Endodermal cell (in vitro differentiated cells): ENCODE measurements at regions not wholly inside any gene's neighbourhood (a gene's known extent, or its start where the extent isn't known, plus 50 kb on each side); places are given as distances from the start of the nearest gene placed in this dataset.

Experiments
- DNase-seq: peaks from one replicate; pipeline ENCODE4 v3.0.0-alpha.2; 2017
- H3K27ac ChIP-seq: 2 replicates; pipeline ENCODE4 v1.5.1; 2013; ENCODE audit warnings: mild to moderate bottlenecking, low read depth, low read length, moderate library complexity
- H3K27me3 ChIP-seq: 2 replicates; pipeline ENCODE4 v1.6.1; 2013; ENCODE audit warnings: mild to moderate bottlenecking, low read length, moderate library complexity; ENCODE audit not compliant: insufficient read depth, control insufficient read depth, poor library complexity, severe bottlenecking
- H3K36me3 ChIP-seq: 2 replicates; pipeline ENCODE4 v1.7.0; 2013; ENCODE audit warnings: mild to moderate bottlenecking, low read length, moderate library complexity; ENCODE audit not compliant: control insufficient read depth, insufficient read depth
- H3K4me1 ChIP-seq: one replicate; pipeline ENCODE4 v1.7.0; 2013; ENCODE audit warnings: low read length; ENCODE audit not compliant: control insufficient read depth, insufficient read depth
- H3K4me3 ChIP-seq: 2 replicates; pipeline ENCODE4 v1.5.1; 2013; ENCODE audit warnings: mild to moderate bottlenecking, low read length, moderate library complexity
- H3K9ac ChIP-seq: 2 replicates; pipeline ENCODE4 v1.6.1; 2013; ENCODE audit warnings: mild to moderate bottlenecking, low read length, moderate library complexity; ENCODE audit not compliant: poor library complexity, severe bottlenecking; ENCODE audit errors: extremely low read depth
- H3K9me3 ChIP-seq: 2 replicates; pipeline ENCODE4 v1.6.1; 2013; ENCODE audit warnings: mild to moderate bottlenecking, low read length, moderate library complexity; ENCODE audit not compliant: control insufficient read depth
- H3K27ac Mint-ChIP-seq: 2 replicates; pipeline ENCODE4 v1.8.0; 2020; ENCODE audit warnings: mixed read lengths
- H3K27me3 Mint-ChIP-seq: 2 replicates; pipeline ENCODE4 v1.8.0; 2021; ENCODE audit warnings: mild to moderate bottlenecking, mixed read lengths; ENCODE audit not compliant: insufficient read depth
- H3K36me3 Mint-ChIP-seq: 2 replicates; pipeline ENCODE4 v1.8.0; 2020; ENCODE audit warnings: low read depth, mixed read lengths
- H3K4me1 Mint-ChIP-seq: 2 replicates; pipeline ENCODE4 v1.8.0; 2020; ENCODE audit warnings: mixed read lengths
- H3K4me3 Mint-ChIP-seq: 2 replicates; pipeline ENCODE4 v1.8.0; 2020; ENCODE audit warnings: mild to moderate bottlenecking, moderate library complexity, mixed read lengths
- H3K9me3 Mint-ChIP-seq: 2 replicates; pipeline ENCODE4 v1.8.0; 2020; ENCODE audit warnings: mild to moderate bottlenecking, mixed read lengths
- WGBS, 2 experiments: methylation state at CpG; one replicate each; pipeline versions ENCODE4 v1.1.5 to v1.1.7; 2013; ENCODE audit warnings: missing lambda C conversion rate in 2 of 2, mixed read lengths in 1 of 2; ENCODE audit not compliant: insufficient coverage in 1 of 2, insufficient read length in 1 of 2; 5-methylcytosine and 5-hydroxymethylcytosine counted together
- TF ChIP-seq, protein P1 (sequence below): fragments of 200-600 bp; sonication (generic); conservative IDR thresholded peaks from 2 replicates; pipeline ENCODE4 v1.5.0; 2021; ENCODE audit warnings: antibody characterized with exemption, mild to moderate bottlenecking

DNA sequence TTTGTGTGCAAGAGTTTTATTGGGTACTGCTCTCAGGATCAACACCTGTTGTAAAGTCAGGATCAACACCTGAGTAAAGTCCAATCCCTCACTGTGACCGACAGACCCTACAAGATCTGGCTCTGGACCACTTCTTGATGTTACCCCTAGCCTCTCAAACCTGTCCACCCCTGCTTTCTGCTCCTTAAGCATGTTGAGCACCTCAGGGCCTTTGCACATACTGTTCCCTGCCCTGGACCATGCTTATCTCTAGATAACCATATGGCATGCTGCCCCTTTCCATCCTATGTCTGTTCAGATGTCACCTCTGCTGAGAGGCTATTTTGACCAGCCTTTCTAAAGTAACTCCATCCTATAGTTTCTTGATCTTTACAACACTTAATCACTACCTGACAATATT, 269.6 kb downstream of the SMARCA2 start:
- no peak overlapping the region for H3K4me3 ChIP-seq
- no peak overlapping the region for H3K9ac ChIP-seq
- H3K9me3 ChIP-seq, result peaks cover 5% of the 10 kb centered on the region
- no peaks in the 10 kb centered on the region for H3K27me3 ChIP-seq
- 94 to 100% methylated on average over 1 of the region's 1 CpG for WGBS, 2 experiments
- Mint-ChIP-seq H3K4me3 (peak overlapping the region; percentile 21), H3K27me3 (no peaks in the 10 kb centered on the region), H3K27ac (no peak overlapping the region), H3K9me3 (no peaks in the 10 kb centered on the region), H3K4me1 (peaks cover 41% of the 10 kb centered on the region), H3K36me3 (peaks cover 42% of the 10 kb centered on the region)
- DNase-seq, result no peak
- H3K27ac ChIP-seq, result no peak overlapping the region
- TF ChIP-seq, protein P1, sequence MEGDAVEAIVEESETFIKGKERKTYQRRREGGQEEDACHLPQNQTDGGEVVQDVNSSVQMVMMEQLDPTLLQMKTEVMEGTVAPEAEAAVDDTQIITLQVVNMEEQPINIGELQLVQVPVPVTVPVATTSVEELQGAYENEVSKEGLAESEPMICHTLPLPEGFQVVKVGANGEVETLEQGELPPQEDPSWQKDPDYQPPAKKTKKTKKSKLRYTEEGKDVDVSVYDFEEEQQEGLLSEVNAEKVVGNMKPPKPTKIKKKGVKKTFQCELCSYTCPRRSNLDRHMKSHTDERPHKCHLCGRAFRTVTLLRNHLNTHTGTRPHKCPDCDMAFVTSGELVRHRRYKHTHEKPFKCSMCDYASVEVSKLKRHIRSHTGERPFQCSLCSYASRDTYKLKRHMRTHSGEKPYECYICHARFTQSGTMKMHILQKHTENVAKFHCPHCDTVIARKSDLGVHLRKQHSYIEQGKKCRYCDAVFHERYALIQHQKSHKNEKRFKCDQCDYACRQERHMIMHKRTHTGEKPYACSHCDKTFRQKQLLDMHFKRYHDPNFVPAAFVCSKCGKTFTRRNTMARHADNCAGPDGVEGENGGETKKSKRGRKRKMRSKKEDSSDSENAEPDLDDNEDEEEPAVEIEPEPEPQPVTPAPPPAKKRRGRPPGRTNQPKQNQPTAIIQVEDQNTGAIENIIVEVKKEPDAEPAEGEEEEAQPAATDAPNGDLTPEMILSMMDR, result no peak
- peaks cover 25% of the 10 kb centered on the region for H3K4me1 ChIP-seq
- no peaks in the 10 kb centered on the region for H3K36me3 ChIP-seq

DNA sequence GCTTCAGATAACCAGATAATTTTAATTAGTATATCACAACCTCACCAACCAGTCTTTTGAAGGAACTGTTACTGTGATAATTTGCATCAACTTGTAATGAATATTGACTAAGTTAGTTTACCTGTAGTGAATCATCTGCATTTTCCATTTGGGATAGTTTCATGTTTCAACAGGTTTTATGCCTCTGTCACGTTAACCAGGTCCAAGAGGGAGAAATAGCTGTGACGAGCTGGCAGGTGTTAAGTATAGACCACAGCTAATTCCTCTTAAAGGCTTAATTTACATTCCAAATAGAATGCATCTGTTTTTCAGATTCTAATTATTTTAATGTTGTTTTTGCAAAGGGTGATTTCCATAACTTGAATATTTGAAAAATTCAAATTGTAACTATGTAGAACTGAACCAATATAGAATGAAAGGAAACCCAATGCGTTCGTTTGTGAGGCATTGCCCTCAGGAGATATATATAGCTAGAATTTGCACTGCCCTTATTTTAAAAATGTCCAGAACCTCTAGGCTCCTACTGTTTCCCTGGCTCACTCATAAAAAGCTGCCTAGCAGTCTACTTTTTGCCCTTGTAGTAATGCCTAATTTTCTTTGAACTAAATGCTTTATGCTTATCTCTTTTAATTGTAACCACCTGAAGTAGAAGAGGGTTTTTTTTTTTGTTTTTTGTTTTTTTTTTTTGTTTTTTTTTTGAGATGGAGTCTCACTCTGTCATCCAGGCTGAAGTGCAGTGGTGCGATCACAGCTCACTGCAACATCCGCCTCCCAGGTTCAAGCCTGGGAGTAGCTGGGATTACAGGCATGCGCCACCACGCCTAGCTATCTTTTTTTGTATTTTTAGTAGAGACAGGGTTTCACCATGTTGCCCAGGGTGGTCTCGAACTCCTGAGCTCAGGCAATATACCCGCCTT, 270.5 kb downstream of the SMARCA2 start:
- Mint-ChIP-seq H3K27me3 (no peaks in the 10 kb centered on the region), H3K36me3 (peaks cover 42% of the 10 kb centered on the region), H3K27ac (peak overlapping the region; percentile 66), H3K9me3 (no peaks in the 10 kb centered on the region), H3K4me1 (peaks cover 46% of the 10 kb centered on the region), H3K4me3 (no peak overlapping the region)
- Histone ChIP-seq H3K9ac (no peak overlapping the region), H3K27me3 (no peaks in the 10 kb centered on the region), H3K9me3 (peaks cover 5% of the 10 kb centered on the region), H3K4me1 (peaks cover 28% of the 10 kb centered on the region), H3K27ac (no peak overlapping the region), H3K4me3 (no peak overlapping the region), H3K36me3 (no peaks in the 10 kb centered on the region)
- TF ChIP-seq, protein P1, result no peak
- DNase-seq, result no peak
- WGBS, 2 experiments, result 86 to 88% methylated on average over 4 to 10 of the region's 10 CpGs

DNA sequence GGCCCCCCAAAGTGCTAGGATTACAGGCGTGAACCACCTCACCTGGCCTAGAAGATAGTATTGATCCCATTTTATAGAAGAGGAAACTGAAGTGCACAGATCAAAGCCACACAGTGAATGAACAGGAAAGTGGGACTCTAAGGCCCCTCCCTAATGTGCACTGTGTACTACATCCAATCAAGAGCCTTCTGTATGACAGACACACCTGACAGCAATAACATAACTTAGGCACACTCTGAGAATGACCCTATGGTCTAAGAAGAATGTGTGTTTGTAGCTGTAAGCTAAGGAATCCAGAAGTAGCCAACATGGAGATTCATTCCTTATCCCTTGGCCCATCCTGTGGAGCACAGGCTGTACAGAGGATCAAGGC, 271.2 kb downstream of the SMARCA2 start:
- TF ChIP-seq, protein P1, result no peak
- peaks cover 28% of the 10 kb centered on the region for H3K4me1 ChIP-seq
- Mint-ChIP-seq H3K4me1 (peaks cover 51% of the 10 kb centered on the region), H3K4me3 (no peak overlapping the region), H3K9me3 (no peaks in the 10 kb centered on the region), H3K27ac (peak overlapping the region; percentile 45), H3K27me3 (no peaks in the 10 kb centered on the region), H3K36me3 (peaks cover 42% of the 10 kb centered on the region)
- no peaks in the 10 kb centered on the region for H3K36me3 ChIP-seq
- DNase-seq, result no peak
- peaks cover 5% of the 10 kb centered on the region for H3K9me3 ChIP-seq
- H3K9ac ChIP-seq, result no peak overlapping the region
- no peaks in the 10 kb centered on the region for H3K27me3 ChIP-seq
- no peak overlapping the region for H3K27ac ChIP-seq
- WGBS, 2 experiments, result 97% methylated on average over 1 of the region's 1 CpG; no CpG with 5 or more reads in 1 of the 2 experiments
- no peak overlapping the region for H3K4me3 ChIP-seq
